NCI-H774 (cell line): ENCODE measurements at regions not wholly inside any gene's neighbourhood (a gene's known extent, or its start where the extent isn't known, plus 50 kb on each side); places are given as distances from the start of the nearest gene placed in this dataset.

Source experiments
- DNase-seq: peaks from one replicate; lab custom pipeline; 2025; lab: John Stamatoyannopoulos, UW

DNA sequence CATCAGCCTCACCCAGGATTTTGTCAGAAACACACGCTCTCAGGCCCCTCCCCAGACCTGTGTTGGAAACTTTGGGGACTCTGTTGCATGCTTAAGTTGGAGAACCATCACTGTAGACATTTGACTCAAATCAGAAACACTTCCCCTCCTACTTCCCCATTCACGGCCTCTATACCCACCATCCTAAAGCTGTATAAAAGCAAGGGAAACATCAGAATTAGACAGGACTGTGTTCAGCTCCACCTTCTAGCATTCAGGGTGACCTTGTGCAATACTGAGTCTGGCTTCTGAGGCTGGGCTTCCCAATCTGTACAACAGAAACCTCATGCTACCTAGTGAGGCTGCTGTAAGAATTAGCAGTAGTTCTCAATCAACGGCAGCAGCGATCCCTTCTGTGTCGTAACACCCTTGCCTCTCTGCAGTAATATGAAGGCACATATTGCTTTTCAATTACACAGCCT lies 252.3 kb downstream of the LY86 start:
- DNase-seq: no peak

DNA sequence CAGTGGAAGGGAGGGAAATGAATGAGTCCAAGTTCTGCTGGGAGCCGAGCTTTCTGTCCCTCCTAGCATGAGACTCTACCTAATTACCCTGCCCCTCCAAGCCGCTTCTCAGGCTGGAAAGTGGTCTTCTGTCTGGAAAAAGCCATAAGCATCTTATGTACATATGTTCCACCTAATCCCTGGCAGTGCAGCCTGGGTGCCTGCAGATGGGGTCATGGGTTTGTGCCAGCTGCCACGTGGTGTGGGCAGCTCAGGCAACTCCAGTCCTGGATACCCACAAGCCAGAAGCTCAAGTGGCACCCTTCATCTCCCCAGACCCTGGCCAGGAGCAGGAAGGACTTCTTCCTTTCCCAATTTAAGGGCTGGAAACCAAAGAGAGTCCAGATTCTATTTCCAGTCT lies 253.1 kb downstream of the LY86 start:
- no peak for DNase-seq

DNA sequence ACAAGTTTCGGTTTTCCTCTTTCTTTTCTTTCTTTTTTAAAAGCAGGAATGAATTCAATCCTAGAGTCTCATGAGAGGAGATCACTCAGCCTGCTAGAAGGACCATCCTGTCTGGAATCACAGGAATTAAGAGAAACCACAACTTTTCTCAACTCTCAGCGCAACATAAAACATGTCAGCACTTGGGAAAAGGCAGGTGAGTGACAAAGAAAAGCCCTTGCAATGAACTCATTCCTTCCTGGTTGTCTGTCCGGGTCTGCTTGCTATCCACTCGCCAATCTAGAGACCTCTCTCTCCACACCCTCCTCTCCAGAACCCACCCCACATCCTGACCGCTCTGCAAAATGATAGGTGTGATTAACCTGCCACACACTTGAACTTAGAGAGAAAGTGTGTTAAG lies 253.8 kb downstream of the LY86 start:
- DNase-seq: no peak

- DNase-seq: no peak
These were observed 254.6 kb downstream of the LY86 start for GRCh38 chr6:6843057-6843627.

DNA sequence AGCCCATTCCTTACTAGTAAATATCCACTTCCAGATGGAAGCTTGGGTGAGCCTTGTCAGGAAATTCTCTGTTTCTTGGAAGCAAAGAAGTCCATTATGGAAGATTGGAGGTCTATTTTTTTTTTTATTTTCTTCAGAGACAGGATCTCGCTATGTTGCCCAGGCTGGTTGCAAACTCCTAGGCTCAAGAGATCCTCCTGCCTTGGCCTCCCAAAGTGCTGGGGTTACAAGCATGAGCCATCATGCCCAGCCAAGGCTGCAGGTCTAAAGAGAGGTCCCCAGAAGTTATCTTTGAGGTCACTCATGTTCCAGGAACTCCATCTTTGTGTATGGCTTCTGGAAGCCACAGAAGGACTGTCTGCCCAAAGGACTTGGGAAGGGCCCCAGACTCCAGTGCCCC lies 255.3 kb downstream of the LY86 start:
- no peak for DNase-seq

DNA sequence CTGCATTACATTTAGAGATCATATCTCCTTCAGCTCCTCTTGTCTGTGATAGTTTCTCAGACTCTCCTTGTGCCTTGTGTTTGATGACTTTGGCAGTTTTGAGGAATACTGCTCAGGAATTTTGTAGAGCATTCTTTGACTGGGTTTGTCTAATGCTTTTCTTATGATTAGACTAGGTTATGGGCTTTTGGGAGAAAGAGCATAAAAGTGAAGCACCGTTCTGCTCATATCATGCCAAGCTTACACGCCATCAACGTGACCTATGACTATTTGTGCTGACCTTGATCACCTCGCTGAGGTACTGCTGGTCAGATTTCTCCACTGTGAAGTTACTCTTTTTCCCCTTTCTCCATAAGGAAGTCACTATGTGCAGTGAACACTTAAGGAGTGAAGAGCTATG lies 256.0 kb downstream of the LY86 start:
- no peak for DNase-seq

- DNase-seq: no peak
These were observed 257.1 kb downstream of the LY86 start for GRCh38 chr6:6845603-6846002.

DNA sequence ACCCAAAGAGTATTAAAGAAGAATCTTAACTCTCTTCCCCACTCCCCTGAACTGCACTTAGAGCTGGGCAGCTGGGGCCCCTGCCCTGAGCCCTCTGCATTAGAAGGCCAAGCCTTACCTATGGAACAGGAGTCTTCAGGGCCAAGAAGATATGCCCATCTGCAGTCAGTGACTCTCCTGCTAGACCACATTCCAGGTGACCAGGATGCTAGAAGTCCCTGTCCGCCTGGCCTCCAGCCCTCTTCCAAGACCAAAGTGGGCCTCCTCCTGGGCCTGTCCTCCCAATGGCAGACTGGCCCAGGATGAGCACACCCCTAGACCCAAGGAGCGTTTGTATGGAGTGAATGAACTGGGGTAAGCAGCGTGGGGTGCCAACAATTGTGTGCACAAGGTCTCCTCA lies 259.1 kb downstream of the LY86 start:
- DNase-seq: no peak

GRCh38 chr6:6851059-6851948 lies 256.5 kb upstream of the RREB1 start:
- DNase-seq: no peak

DNA sequence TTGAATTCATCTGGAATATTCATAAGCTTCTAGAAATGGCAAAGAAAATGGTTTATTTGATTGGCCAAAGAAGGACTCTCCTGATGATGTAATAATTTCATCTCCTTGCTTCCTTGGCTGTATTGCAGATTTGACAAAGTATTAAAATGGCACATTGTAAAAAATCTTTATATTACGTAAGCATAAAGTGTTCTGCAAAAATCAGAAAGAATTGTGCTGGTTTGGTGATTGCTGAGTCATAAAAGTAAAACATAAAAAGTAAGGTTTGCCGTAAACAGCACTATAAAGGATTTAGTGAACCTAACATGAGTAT lies 255.9 kb upstream of the RREB1 start:
- no peak for DNase-seq

DNA sequence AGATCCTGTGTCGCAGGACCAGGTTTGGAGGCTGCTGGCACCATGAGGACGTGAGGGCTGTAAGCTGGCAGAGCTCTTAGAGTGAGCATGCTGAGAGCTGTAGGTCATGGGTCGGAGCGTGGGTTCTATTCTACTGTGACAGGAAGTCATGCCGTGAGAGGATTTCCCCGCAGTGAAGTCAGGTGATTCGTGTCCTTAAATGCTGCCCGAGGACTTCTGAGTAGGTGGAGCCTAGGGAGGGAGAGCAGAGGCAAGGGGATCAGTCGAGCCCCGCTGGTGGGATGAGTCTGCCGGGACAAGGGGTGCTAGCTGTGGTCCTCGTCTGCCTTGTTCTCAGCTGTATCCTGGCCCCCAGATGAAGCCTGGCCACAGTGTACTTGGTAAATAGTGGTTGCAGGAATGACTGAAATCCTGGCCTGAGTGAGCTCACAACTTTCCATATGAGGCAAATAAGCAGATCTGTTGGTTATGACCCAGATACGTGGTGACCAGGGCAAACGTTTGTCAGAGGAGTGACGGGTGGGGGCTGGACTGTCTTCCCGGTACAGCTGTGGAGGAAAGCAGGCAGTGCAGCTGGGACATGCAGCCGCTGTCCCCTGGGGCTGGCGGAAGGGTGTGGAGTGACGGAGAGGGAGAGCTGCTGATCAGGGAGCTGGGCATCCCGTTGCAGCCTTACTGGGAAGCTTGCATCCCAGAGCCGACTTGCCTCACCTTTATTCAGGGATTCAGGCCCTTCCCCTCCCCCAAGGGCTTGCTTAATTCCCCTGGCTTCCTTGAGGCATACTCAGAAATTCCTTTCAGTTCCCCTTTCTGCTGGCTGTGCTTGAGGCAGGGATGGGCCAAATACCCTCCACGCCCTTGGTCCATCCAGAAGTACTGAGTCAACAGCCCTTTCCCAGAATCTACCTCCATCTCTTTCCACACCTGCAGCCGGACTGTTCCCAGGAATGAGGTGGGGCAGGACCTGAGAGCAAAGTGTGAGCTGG lies 250.9 kb upstream of the RREB1 start:
- DNase-seq: no peak

DNA sequence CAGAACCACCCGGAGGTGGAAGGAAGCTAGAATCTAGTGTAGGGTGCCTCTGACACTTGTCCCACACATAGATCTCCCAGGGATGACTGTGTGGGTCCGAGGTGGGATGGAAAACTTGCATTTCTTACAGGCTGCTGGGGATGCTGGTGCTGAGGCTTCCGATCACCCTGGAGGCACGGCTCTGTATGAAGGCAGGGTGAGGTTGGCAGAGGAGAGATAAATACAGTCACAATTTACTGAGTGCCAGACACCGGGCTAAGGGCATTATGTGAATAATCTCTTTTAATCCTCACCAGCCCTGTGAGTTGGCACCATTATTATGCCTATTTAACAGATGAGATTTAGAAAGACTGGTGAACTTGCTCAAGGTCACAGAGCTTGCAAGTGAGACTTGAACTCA lies 250.2 kb upstream of the RREB1 start:
- no peak for DNase-seq

- no peak for DNase-seq
These were observed 249.2 kb upstream of the RREB1 start for GRCh38 chr6:6858533-6858982.

GRCh38 chr6:6859105-6859504 lies 248.7 kb upstream of the RREB1 start:
- DNase-seq: no peak

DNA sequence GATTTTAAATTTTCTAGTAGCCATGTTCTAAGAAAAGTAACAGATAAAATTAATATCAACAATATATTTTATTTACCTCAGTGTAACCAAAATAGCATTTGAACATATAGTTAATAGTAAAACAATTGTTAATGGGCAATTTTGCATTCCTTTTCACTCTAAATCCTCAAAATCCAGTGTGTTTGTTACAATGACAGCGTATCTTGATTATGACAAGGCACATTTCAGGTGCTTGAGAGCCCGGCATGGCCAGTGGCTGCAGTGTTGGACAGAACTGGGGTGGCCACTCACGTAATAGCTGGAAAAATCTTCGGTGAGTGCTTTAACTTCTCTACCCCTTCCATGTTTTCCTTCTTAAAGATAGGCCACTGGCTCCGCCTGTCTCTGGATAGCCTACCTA lies 248.0 kb upstream of the RREB1 start:
- DNase-seq: no peak

- no peak for DNase-seq
These were observed 246.9 kb upstream of the RREB1 start for GRCh38 chr6:6860863-6861262.

DNA sequence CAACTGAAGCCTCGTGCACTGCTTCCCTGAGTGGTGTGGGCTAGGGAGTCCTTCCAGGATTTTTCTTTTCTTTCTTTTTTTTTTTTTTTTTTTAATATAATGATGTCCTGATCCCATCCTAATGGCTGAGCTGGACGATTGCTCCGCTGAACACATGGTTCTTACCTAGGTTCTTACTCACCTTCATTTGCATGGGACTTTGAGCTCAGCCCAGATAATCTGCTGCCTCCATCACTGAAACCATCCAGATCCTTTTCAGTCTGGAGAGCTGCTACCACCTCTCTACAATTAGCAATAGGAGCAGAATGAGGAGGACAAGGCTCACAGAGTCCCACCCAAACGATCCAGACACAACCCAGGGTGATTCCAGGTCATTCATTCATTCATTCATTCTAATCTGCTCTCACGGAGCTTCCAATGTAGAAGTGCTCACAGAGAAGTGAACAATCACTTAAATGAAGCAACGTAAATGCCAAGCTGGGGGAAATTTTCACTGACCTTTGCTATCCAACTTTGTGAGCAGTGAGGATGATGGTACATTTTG lies 246.3 kb upstream of the RREB1 start:
- no peak for DNase-seq

DNA sequence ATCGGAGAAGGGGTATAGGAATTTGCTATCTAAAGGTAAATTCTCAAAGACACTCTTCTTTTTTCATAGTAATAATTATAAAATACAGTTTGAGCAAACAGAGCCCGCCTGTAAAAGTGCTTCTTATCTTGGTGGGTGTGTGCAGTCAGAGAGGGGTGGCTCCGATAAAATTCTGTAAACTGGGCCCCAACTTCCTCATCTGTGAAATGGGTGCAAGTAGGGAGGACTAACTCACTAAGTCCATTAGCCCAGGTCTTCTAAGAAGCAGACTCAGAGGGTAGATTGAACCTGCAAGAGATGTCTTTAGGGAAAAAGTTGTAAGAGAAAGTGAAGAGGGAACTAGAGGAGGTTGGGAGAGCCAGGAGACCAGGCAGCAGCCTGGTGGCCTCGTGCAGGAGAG lies 245.8 kb upstream of the RREB1 start:
- no peak for DNase-seq

DNA sequence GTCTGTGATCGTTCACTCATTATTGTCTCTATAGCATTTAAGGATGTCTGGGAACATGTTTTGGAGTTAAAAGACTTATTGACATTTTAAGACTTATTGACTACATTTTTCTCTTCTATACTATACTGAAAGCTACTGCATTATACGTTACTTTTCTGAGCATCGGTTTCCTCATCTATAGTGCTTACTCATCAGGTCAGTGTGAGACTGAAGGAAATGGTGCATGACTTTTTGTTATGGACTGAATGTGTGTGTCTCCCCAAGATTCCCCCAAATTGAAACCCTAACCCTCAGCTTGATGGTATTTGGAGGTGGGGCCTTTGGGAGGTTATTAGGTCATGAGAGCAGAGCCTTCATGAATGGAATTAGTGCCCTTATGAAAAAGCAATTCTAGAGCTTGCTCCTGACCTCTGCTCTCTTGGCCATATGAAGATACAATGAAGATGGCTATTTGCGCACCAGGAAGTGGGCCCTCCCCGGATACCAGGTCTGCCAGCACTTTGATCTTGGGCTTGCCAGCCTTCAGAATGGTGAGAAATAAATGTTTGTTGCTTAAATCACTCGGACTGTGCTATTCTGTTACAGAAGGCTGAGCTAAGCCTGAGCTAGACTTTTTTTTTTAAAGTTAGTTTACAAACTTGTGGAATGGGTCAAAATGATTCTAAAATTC lies 243.7 kb upstream of the RREB1 start:
- DNase-seq: no peak

DNA sequence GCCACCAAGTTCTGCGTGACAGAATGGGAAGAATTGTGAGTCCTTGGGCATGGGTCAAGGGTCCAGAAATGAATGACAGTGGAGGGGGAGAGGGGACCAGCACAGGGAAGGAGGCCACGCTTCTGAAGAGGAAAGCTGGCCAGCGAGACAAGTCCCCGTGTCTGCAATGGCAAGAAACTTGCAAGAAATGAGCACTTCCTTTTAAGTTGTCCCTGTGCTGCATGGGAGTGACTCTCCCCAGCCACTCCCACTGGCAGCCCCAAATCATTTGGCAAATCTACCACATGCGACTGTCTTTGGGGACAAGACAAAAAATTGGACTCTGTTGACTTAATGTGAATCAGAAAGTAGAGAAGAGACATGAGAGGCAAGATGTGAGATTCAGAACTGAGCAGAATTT lies 242.2 kb upstream of the RREB1 start:
- DNase-seq: no peak

- no peak for DNase-seq
These were observed 240.9 kb upstream of the RREB1 start for GRCh38 chr6:6866656-6867403.
